K562 (cell line): ENCODE measurements at regions not wholly inside any gene's neighbourhood (a gene's known extent, or its start where the extent isn't known, plus 50 kb on each side); places are given as distances from the start of the nearest gene placed in this dataset.

ENCODE experiments used
- CTCF ChIP-seq, 3 experiments: IDR thresholded peaks in 2 of 3; conservative IDR thresholded peaks in 1 of 3; 2 replicates each; pipeline ENCODE4 v1.5.1; 2011 to 2012; ENCODE audit warnings: low read length in 3 of 3, mild to moderate bottlenecking in 3 of 3, control low read depth in 2 of 3, improper control_type of control experiment in 1 of 3, inconsistent platforms in 1 of 3, low read depth in 1 of 3, mixed read lengths in 1 of 3, moderate library complexity in 1 of 3; ENCODE audit not compliant: insufficient read depth in 2 of 3
- GABPA ChIP-seq: fragments of 200-800 bp; sonication (Bioruptor generic); conservative IDR thresholded peaks from 2 replicates; pipeline ENCODE4 v1.6.1; 2016; ENCODE audit warnings: low read depth, missing genetic modification characterization, missing compliant biosample characterization
- POLR2A ChIP-seq: fragments of 450-650 bp; conservative IDR thresholded peaks from 2 replicates; pipeline ENCODE4 v1.6.1; 2016
- SMAD3 ChIP-seq: fragments of 450-650 bp; formaldehyde crosslinking; conservative IDR thresholded peaks from 2 replicates; pipeline ENCODE4 v1.4.0; 2020; ENCODE audit warnings: mild to moderate bottlenecking
- ZNF280B ChIP-seq: fragments of 250-450 bp; sonication (Bioruptor Pico); IDR thresholded peaks from 2 replicates; pipeline ENCODE4 v1.5.1; 2021; ENCODE audit warnings: mild to moderate bottlenecking
- ZNF583 ChIP-seq: fragments of 250-450 bp; sonication (Bioruptor Pico); IDR thresholded peaks from 2 replicates; pipeline ENCODE4 v1.4.0; 2020
- ZNF639 ChIP-seq, 2 experiments: fragments of 200-800 bp in 1 of 2; sonication (Bioruptor generic) in 1 of 2; sonication (generic) in 1 of 2; formaldehyde crosslinking in 1 of 2; IDR thresholded peaks in 1 of 2; conservative IDR thresholded peaks in 1 of 2; 2 replicates each; pipeline versions ENCODE4 v1.5.0 to v1.6.1; 2016 to 2020; ENCODE audit warnings: missing compliant biosample characterization in 1 of 2, missing genetic modification characterization in 1 of 2, missing genetic modification reagents in 1 of 2
- TF ChIP-seq, protein P1 (sequence below): fragments of 450-650 bp; IDR thresholded peaks from 2 replicates; pipeline ENCODE4 v1.6.1; 2017; ENCODE audit warnings: mild to moderate bottlenecking, moderate library complexity

DNA sequence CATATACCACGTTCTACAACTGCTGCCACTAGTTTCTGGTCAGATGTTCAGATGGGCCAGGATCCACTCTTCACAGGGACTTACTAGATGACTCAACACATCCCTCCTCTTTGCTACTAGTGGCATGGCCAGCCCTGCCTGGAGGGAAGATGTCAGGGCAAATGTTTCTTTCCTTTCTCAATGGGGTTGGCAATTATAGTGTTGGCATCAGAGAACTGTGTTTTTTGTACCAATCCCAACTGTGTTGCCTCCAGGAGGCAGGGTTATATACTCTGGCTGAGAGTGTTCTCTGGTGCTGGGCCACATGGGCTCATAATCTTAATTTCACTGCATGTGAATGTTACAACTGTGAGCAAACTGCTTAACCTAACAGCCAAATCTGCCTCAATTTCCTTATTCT, 69.9 kb upstream of the AVPR1A start:
- TF ChIP-seq CTCF (IDR thresholded peaks at IDR 0.05 in 2 of 3, conservative IDR thresholded peaks at IDR 0.05 in 1 of 3; ENCODE audit: insufficient read depth in 2 of 3, low read depth in 1 of 3, low read length in 3 of 3) (no peak), ZNF280B (no peak), GABPA (no peak), ZNF583 (no peak), ZNF639 (CRISPR knock-in tag; conservative IDR thresholded peaks at IDR 0.05 in 1 of 2, IDR thresholded peaks at IDR 0.05 in 1 of 2) (no peak), SMAD3 (CRISPR knock-in tag) (no peak), POLR2A (no peak)
- TF ChIP-seq, protein P1, sequence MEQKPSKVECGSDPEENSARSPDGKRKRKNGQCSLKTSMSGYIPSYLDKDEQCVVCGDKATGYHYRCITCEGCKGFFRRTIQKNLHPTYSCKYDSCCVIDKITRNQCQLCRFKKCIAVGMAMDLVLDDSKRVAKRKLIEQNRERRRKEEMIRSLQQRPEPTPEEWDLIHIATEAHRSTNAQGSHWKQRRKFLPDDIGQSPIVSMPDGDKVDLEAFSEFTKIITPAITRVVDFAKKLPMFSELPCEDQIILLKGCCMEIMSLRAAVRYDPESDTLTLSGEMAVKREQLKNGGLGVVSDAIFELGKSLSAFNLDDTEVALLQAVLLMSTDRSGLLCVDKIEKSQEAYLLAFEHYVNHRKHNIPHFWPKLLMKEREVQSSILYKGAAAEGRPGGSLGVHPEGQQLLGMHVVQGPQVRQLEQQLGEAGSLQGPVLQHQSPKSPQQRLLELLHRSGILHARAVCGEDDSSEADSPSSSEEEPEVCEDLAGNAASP = no peak
